Raji (cell line): ENCODE measurements at regions not wholly inside any gene's neighbourhood (a gene's known extent, or its start where the extent isn't known, plus 50 kb on each side); places are given as distances from the start of the nearest gene placed in this dataset.

Experiments used
- POLR2A ChIP-seq: IDR thresholded peaks from 2 replicates; pipeline ENCODE4 v1.6.1; 2011; ENCODE audit warnings: low read depth, low read length, control low read depth; ENCODE audit not compliant: insufficient read depth

DNA sequence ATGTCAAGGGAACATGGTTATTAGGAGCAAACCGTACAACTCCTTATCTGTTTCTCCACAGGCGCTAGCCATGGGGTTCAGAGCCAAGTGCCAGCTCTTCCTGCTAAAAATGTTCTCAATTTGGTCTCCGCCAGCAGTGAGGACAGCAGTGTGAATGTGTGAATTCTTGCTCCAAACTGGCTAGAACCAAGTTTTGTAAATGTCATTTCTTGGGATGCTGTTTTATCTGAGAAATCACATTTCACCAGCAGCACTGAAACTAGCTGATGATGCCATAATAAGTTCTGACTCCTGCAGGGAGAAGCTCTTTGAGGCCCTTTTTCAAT, 140.6 kb upstream of the LGALSL start:
- TF ChIP-seq POLR2A: no peak

DNA sequence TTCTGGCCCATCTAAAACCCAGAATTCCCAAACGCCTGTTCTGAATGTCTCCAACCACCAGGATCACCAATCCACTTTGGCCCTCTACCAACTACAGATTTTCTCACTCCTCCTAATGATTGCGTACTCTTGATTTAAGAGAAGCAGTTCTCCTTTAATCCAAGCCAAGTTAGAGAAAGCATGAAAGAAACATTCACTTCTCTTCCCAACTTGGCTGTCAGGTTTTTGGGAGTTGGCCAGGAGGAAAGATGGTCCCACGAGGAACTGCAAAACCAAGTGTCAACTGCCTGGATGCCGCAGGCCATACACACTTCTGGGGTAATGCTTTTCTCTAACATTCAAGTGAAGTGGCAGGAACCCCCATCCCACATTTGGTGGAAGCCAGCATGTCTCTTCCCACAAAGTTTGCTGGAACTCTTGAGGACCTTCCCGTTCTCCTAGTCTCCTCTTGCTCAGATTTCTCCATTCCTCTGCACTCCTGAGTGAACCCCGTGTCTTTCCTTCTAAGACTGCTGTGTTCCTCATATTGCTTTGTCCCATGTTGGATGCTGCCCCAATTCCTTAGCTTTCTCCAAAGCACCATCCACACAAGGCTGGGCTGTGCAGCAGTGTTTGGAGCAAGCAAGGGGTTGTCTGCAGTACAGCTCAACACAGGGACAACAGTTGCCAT, 138.5 kb upstream of the LGALSL start:
- TF ChIP-seq POLR2A: no peak

DNA sequence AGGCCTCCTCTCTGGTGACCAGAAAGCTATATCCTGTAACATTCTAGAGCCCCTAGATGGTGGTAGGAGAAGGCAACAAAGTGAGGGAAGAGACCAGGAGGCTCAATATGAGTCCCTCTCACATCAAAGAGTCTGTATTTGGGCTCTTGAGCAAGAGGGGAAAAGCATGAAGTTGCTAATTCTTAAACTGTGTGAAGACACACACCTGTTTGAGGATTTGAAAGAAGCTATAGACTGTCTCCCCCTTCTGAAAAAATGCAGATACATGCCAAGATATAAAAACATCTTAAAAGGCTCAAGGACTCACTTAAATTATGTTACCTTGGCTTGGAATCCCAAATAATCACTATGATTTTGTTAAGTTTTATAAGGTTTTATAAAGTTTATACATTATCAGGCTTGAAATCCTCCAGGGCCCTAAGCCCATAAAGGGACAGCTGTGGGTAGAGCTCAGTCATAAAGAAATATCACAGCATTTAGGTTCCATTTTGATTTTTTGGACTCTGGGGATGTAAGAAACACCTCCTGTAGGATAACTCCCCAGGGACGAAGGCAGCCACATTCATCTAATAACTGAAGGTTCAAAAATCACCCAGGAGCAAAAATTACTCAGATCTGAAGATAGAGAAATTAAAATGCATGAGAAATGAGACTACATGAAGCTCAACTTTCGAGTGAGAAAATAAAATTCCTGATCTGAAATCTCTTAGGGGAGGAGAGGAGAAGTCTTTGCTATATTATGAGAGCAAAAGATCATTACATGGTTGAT, 136.1 kb upstream of the LGALSL start:
- TF ChIP-seq POLR2A: no peak

DNA sequence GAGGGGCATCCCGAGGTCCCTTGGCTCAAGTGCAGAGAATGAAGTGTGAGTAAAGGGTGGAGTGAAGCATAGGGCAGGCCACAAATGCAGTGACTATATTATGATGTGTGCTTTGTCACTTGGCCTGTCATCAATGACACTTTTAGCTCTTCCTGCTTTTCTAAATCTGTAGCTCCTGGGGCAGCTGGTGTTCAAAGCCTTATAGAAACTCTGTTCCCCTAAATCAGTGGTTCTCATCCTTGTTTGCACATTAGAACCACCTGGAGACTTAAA, 135.6 kb upstream of the LGALSL start:
- no peak for TF ChIP-seq POLR2A

DNA sequence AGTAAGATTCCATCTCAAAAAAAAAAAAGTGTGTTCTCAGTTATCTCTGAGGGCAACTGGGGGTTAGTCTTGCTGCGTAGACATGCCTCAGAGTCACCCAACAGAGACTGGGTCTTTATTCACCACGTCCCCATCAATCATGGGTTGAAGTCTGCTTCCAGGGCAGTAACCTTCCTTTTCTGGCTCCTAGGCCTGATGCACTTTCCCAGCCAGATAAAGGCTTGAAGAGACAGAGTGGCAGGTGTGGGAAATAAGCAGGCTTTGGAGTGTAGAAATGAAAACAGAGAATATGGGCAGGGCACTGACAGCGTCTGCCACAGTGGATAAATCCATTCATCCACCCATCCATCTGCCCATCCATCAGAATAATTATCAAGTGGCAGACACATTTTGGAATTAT, 134.1 kb upstream of the LGALSL start:
- no peak for TF ChIP-seq POLR2A

DNA sequence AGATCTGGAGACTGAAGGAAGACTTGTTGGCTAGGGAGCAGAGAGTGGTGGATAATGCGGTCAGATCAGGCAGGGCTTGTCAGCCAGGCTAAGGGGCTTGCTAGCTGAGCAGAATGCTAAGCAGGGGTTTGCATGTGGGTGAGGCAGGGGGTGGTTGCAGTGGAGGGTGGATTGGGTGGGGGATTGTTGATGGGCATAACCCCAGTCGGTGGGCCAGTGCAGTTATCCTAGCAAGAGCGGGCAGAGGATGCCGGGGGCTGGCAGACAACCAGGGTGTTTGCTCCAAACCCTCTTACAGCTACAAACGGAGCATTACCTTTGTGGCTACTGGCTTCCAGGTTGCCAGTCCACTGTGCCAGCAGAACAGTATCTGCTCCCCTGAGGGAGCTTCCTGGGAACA, 131.5 kb upstream of the LGALSL start:
- no peak for TF ChIP-seq POLR2A

DNA sequence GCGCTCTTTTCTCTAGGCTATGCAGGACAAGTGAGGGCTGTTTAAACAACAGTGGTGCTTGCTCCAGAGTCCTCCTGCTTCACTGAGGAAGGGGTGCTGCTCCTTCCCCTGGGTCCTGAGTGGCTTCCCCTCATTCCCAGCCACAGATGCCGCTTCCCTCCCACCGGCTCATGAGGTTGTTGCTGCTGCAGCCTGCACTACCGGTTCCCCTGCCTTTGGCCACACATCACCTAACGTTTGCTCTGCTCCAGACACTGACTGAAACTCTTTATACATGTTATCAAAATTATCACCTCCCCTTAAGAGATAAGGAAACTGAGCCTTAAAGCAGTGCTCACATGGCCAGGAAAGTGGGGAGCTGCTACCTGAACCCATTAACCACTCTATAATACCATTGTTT, 130.8 kb upstream of the LGALSL start:
- no peak for TF ChIP-seq POLR2A

DNA sequence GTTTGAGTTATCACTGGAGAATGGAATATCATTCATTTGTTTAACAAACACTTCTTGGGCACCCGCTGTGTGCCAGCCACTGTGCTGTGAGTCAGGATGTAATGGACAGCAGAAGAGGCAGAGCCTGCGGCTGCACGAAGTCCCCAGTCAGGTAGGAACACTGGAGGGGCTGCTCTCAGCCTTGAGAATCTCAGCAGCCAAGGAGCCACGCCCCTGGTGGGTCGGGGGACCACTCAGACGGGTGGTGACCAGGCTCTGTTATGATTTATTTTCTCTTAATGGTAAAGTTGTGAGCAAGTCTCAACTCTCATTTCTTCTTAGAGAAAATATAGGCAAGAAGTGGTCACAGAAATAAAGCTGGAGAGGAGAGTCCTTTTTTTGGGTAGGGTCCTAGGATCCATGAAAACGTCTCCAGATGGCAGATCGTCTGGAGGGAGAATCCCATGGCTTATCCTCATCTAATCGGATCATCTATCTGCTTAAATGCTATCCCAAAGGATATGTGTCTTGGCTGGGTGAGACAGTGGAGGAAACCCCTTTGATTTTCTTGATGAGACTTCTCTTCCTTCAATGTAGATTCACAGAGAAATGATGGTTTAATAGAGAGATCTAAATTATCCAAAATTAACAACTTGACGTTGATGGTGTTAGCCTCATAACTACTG, 129.1 kb upstream of the LGALSL start:
- TF ChIP-seq POLR2A: no peak

DNA sequence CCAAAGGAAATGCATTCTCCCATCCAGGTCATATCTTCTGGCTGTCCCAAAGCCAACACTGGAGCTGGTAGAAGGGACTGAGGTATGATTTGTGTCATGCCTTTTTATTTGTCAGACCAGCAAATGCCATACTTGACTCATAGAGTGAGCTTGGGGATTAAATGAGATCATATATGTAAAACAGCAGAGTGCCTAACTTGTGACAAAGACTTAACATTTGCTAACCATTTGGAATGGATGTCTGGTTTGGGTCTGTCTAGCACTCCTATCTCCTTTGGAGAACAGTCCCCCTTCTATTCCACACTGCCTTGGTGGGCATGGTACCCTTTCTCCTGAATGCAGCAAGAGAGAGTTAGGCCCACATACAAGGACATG, 128.5 kb upstream of the LGALSL start:
- TF ChIP-seq POLR2A: no peak

DNA sequence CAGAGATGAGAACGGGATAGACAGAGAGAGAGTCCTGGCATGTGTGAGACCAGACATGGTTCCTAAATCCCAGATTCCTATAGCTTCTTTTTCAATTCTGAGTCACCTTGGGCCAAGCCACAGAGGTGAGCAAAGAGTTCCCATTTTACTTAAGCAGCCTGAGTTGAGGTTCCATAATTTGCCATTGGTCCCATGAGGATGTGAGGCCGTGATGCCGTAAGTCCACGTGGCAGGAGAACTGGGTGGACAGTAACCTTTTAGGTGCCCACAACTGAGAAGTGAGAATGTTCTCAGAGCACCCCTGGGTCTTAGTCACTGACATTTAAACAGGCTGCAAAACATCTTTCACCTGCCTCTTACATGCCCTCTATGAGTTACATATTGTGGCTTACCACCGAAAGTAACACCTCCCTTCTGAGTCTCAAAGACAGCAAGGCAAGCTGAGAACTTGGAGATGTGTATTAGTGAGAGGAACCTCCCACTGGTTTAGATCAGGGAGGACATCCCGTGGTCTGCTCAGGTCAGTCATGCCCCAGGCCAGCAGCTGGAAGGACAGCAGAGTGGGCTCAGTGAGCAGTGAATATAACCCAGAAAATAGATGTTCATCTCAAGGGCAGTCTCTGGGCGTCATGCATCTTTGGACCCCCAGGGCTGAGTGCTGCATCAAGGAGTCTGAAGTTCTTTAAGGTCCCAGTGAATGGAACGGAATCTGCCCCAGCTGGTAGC, 127.9 kb upstream of the LGALSL start:
- TF ChIP-seq POLR2A: no peak

DNA sequence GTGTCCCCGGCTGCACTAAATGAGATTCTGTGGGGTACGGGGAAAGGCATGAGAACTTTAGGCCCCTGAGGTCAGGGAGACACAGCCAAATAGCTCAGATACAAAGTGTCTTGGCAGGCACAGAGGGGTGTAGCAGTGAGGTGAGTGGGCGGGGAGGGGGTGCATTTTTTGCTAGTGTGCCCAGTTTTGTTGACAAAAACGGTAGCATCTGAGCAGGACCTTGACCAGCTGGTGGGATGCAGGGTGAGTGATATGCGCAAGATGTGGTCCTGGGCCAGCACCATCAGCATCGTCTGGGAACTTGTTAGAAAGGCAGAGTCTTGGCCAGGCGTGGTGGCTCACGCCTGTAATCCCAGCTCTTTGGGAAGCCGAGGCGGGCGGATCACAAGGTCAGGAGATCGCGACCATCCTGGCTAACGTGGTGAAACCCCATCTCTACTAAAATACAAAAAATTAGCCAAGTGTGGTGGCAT, 127.3 kb upstream of the LGALSL start:
- TF ChIP-seq POLR2A: no peak

DNA sequence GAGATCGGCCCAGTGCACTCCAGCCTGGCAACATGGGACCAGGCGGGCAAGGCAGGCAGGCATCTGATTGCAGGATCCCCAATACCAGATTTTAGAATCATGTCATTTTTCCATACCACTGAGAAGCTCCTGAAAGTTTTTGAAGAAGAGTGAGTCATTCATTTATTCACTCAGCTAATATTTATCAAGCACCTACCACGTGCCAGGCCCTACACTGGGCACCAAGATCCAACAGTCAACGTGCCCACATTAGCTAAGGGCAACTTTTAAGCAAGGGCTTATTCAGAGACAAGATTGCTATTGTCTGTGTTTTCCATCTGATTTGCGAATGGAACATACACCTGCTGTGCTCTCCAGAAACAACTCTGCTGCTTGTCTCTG, 126.8 kb upstream of the LGALSL start:
- TF ChIP-seq POLR2A: no peak

DNA sequence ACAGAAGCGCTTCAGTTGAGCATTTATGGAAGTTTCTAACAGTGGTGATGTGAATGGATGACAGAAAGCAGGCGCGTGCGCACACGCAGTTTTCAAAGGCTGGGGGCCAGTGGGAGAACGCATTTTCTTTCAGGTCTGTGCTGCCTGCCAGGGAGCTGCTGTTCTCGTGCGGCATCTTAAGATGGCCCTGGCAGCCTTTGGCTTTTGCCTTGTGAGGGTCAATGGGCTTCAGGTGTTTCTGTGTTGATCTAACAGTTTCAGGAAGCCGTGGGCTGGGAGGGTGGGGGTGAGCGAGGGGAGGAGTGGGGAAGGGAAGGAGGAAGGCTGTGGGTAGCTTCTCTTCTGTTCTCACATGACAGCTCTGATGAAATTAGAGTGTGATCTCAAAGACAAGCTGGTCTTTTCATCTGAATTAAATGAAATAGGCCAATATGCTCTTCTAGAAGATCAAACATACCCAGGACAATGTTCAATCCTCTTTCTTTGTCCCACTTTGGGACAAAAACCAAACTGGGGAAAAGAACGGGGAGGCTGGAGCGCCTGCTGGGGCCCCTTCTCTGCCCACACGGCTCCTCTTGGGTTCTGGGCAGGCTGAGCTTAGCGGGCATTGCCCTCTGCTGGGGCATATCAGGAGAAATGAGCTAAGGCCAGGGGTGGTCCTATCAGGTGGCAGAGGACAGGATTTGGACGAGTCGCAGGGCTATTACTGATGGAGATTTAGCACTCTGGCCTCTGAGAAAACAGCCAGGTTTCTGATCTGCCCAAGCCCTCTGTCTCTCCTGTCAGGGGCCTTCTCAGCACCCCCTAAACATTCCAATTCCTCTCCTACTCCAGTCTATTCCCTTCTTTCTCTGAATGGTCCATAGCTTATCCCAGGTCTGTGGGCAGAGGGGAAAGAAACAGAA, 126.2 kb upstream of the LGALSL start:
- no peak for TF ChIP-seq POLR2A

DNA sequence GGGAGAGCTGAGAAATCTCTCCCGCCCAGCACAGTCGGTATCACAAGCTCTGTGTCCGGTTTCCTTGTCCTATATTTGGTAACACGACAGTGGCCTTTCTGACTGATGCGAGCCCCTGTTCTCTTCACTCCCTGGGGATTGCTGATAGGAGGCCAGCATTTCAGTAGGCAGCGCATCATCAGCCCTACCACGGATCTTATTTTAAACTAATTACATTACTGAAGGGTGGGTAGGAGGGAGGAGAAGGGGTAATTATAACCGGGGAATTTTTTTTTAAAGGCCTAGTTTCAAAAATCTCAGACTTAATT, 125.6 kb upstream of the LGALSL start:
- no peak for TF ChIP-seq POLR2A

DNA sequence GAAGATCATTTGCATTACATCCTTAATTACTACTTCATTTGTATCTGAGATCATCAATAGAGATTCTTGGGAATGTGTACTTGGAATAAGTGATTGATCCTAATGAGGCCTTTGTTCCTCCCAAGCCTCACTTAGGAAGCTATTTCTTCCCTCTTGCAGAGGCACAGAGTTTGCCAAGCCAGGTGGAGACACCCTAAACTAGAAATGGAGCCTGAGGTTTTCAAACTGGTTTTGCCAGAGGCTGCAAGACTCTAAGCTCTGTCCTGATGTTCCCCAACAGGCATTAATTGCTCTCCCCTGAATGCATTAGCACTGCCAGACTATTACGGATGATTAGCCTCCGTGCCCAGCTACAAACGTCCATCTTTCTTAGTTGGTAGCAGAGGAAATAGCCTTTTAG, 125.2 kb upstream of the LGALSL start:
- TF ChIP-seq POLR2A: no peak
